ENCODE measurements at regions not wholly inside any gene's neighbourhood (a gene's known extent, or its start where the extent isn't known, plus 50 kb on each side); places are given as distances from the start of the nearest gene placed in this dataset.

GRCh38 chr6:43917878-43918382, 147.9 kb downstream of the VEGFA start (continued):
- no peak for TF ChIP-seq CEBPZ (IDR thresholded peaks at IDR 0.05; ENCODE audit: borderline replicate concordance, low read depth, low read length)
- TF ChIP-seq PRMT5 (CRISPR knock-in tag; IDR thresholded peaks at IDR 0.05): no peak
- TF ChIP-seq ZC3H11A (IDR thresholded peaks at IDR 0.05; ENCODE audit: low read depth, low read length): no peak
- no peak for TF ChIP-seq HEY1 (CRISPR knock-in tag; IDR thresholded peaks at IDR 0.05; ENCODE audit: borderline replicate concordance)
- TF ChIP-seq, protein P1, sequence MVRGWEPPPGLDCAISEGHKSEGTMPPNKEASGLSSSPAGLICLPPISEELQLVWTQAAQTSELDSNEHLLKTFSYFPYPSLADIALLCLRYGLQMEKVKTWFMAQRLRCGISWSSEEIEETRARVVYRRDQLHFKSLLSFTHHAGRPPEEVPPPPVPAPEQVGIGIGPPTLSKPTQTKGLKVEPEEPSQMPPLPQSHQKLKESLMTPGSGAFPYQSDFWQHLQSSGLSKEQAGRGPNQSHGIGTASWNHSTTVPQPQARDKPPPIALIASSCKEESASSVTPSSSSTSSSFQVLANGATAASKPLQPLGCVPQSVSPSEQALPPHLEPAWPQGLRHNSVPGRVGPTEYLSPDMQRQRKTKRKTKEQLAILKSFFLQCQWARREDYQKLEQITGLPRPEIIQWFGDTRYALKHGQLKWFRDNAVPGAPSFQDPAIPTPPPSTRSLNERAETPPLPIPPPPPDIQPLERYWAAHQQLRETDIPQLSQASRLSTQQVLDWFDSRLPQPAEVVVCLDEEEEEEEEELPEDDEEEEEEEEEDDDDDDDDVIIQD (CRISPR knock-in tag; IDR thresholded peaks at IDR 0.05): peak; percentile 44; the same call in 1 of the 2 replicates
- no peak for TF ChIP-seq SMAD2 (IDR thresholded peaks at IDR 0.05; ENCODE audit: low read depth, low read length)
- TF ChIP-seq EZH2 (IDR thresholded peaks at IDR 0.05; ENCODE audit: borderline replicate concordance, low read depth, low read length): no peak
- no peak for TF ChIP-seq NFIC (IDR thresholded peaks at IDR 0.05)
- no peak for TF ChIP-seq ZNF785 (CRISPR knock-in tag; IDR thresholded peaks at IDR 0.05)
- no peak for TF ChIP-seq HBP1 (CRISPR knock-in tag; IDR thresholded peaks at IDR 0.05)
- TF ChIP-seq CBFA2T3 (IDR thresholded peaks at IDR 0.05): no peak
- TF ChIP-seq CTCF (IDR thresholded peaks at IDR 0.05 in 2 of 3, conservative IDR thresholded peaks at IDR 0.05 in 1 of 3; ENCODE audit: insufficient read depth in 2 of 3, low read depth in 1 of 3, low read length in 3 of 3): no peak
- TF ChIP-seq ZNF76 (CRISPR knock-in tag; IDR thresholded peaks at IDR 0.05; ENCODE audit: borderline replicate concordance): peak; percentile 79; the same call in 1 of the 2 replicates
- no peak for TF ChIP-seq NFIX (CRISPR knock-in tag; IDR thresholded peaks at IDR 0.05; ENCODE audit: low read depth)
- TF ChIP-seq ZNF274 (IDR thresholded peaks at IDR 0.05; ENCODE audit: borderline replicate concordance, low read depth, low read length): no peak
- TF ChIP-seq CBX8 (IDR thresholded peaks at IDR 0.05; ENCODE audit: borderline replicate concordance, extremely low read depth, low read depth, low read length, poor library complexity, severe bottlenecking): no peak
- TF ChIP-seq XRCC5 (IDR thresholded peaks at IDR 0.05; ENCODE audit: low read depth, low read length): no peak
- TF ChIP-seq, protein P2, sequence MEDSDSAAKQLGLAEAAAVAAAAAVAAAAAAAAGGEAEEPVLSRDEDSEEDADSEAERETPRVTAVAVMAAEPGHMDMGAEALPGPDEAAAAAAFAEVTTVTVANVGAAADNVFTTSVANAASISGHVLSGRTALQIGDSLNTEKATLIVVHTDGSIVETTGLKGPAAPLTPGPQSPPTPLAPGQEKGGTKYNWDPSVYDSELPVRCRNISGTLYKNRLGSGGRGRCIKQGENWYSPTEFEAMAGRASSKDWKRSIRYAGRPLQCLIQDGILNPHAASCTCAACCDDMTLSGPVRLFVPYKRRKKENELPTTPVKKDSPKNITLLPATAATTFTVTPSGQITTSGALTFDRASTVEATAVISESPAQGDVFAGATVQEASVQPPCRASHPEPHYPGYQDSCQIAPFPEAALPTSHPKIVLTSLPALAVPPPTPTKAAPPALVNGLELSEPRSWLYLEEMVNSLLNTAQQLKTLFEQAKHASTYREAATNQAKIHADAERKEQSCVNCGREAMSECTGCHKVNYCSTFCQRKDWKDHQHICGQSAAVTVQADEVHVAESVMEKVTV (CRISPR knock-in tag; IDR thresholded peaks at IDR 0.05): no peak
- TF ChIP-seq KLF10 (CRISPR knock-in tag; IDR thresholded peaks at IDR 0.05): peak; percentile 16; the same call in 1 of the 2 replicates

Measured in K562 (cell line).